PC-9 (cell line): ENCODE measurements at regions not wholly inside any gene's neighbourhood (a gene's known extent, or its start where the extent isn't known, plus 50 kb on each side); places are given as distances from the start of the nearest gene placed in this dataset.

Source experiments
- BruUV-seq: library from RNA; stranded (reverse); fragments of 400-500 nt; replicated peaks from 2 replicates; lab custom pipeline; 2021; lab: Mats Ljungman, UMichigan
- CTCF ChIA-PET: fragments of 300-600 bp; sonication (Branson Sonifier 250); formaldehyde crosslinking; loops from one replicate; lab custom pipeline; 2022; ENCODE audit warnings: antibody characterized with exemption; lab: Charles Lee
- POLR2A ChIA-PET: fragments of 300-600 bp; sonication (Branson Sonifier 250); formaldehyde crosslinking; loops from one replicate; lab custom pipeline; 2022; ENCODE audit warnings: antibody characterized with exemption; ENCODE audit not compliant: unreplicated experiment; lab: Charles Lee
- DNase-seq, 2 experiments: peaks; one replicate each; pipeline versions ENCODE4 v3.0.0 to v3.0.0-alpha.2; 2015 to 2022; ENCODE audit warnings: mixed read lengths in 1 of 2
- H2AFZ ChIP-seq: fragments of 200-600 bp; sonication (generic); 2 replicates; pipeline ENCODE4 v1.8.1; 2017; ENCODE audit warnings: antibody characterized with exemption
- H3F3A ChIP-seq: fragments of 200-600 bp; sonication (generic); 2 replicates; pipeline ENCODE4 v1.8.1; 2017; ENCODE audit warnings: antibody characterized with exemption, mild to moderate bottlenecking, low read depth; ENCODE audit not compliant: insufficient read depth
- H3K27ac ChIP-seq: fragments of 200-600 bp; sonication (generic); 2 replicates; pipeline ENCODE4 v1.6.1; 2016; ENCODE audit warnings: mixed run types
- H3K27me3 ChIP-seq: fragments of 200-600 bp; sonication (generic); 2 replicates; pipeline ENCODE4 v1.6.1; 2016; ENCODE audit warnings: low read depth, mixed run types; ENCODE audit not compliant: insufficient read depth
- H3K36me3 ChIP-seq: fragments of 200-600 bp; sonication (generic); 2 replicates; pipeline ENCODE4 v1.6.1; 2016; ENCODE audit warnings: low read depth, mixed run types
- H3K4me1 ChIP-seq: fragments of 200-600 bp; sonication (generic); replicated peaks from 2 replicates; pipeline ENCODE4 v1.6.1; 2016; ENCODE audit warnings: mixed run types; ENCODE audit not compliant: insufficient read depth
- H3K4me2 ChIP-seq: fragments of 200-600 bp; sonication (generic); 2 replicates; pipeline ENCODE4 v1.6.1; 2017; ENCODE audit warnings: mixed run types
- H3K4me3 ChIP-seq: fragments of 200-600 bp; sonication (generic); 2 replicates; pipeline ENCODE4 v1.6.1; 2016; ENCODE audit warnings: mixed run types
- H3K79me2 ChIP-seq: fragments of 200-600 bp; sonication (generic); 2 replicates; pipeline ENCODE4 v1.6.1; 2017; ENCODE audit warnings: low read depth, mixed run types
- H3K9me2 ChIP-seq: fragments of 200-600 bp; sonication (generic); 2 replicates; pipeline ENCODE4 v1.8.1; 2017; ENCODE audit warnings: mild to moderate bottlenecking; ENCODE audit not compliant: insufficient read depth
- H3K9me3 ChIP-seq: fragments of 200-600 bp; sonication (generic); 2 replicates; pipeline ENCODE4 v1.8.1; 2016; ENCODE audit warnings: low read depth; ENCODE audit not compliant: insufficient read depth
- H4K20me1 ChIP-seq: fragments of 200-600 bp; sonication (generic); 2 replicates; pipeline ENCODE4 v1.8.1; 2017; ENCODE audit not compliant: insufficient read depth
- CTCF ChIP-seq: fragments of 200-600 bp; sonication (generic); conservative IDR thresholded peaks from 2 replicates; pipeline ENCODE4 v1.6.1; 2017; ENCODE audit warnings: mixed run types, antibody characterized with exemption, mild to moderate bottlenecking, moderate library complexity
- EZH2 ChIP-seq: fragments of 200-600 bp; sonication (generic); IDR thresholded peaks from 2 replicates; pipeline ENCODE4 v1.8.0; 2017; ENCODE audit warnings: antibody characterized with exemption, low read depth
- intact Hi-C: fragments of 100-400 bp; cut with micrococcal nuclease; formaldehyde crosslinking; loops from one replicate; pipeline ENCODE4 v1.10.0; 2022; ENCODE audit not compliant: unreplicated experiment

- no peak overlapping the region for H2AFZ ChIP-seq
- TF ChIP-seq EZH2, result no peak
- no peak for TF ChIP-seq CTCF
- intact Hi-C loops, result loop anchor here (5.0 to 10.0 kb wide), 2 partner anchors 194 to 501 kb away; partner anchors contain the start of gene FNDC3A
- no peak for DNase-seq
- H3K27me3 ChIP-seq, result no peaks in the 10 kb centered on the region
- no peaks in the 10 kb centered on the region for H3K4me1 ChIP-seq
- H3K27ac ChIP-seq, result no peak overlapping the region
- H3K4me3 ChIP-seq, result no peak overlapping the region
- H3K9me2 ChIP-seq, result no peaks in the 10 kb centered on the region
- no peaks in the 10 kb centered on the region for H3K36me3 ChIP-seq
- H3K4me2 ChIP-seq, result no peak overlapping the region
- no peaks in the 10 kb centered on the region for H3K9me3 ChIP-seq
- H3F3A ChIP-seq, result no peaks in the 10 kb centered on the region
- CTCF ChIA-PET, result interaction anchor here (0.6 kb wide), 1 partner anchor 1418 kb away, joined by 5 read pairs; no protein-coding TSS in a partner anchor
- POLR2A ChIA-PET, result no interaction called here
- no peaks in the 10 kb centered on the region for H4K20me1 ChIP-seq
- BruUV-seq, result no TSS peak
- no peaks in the 10 kb centered on the region for H3K79me2 ChIP-seq
Measured at GRCh38 chr13:48783695-48784230, 130.0 kb downstream of the CYSLTR2 start.

GRCh38 chr13:48784916-48785548, 131.3 kb downstream of the CYSLTR2 start:
- no TSS peak for BruUV-seq
- Histone ChIP-seq H3K27ac (no peak overlapping the region), H3K36me3 (no peaks in the 10 kb centered on the region)

GRCh38 chr13:48790199-48790598, 136.5 kb downstream of the CYSLTR2 start:
- no peak overlapping the region for H2AFZ ChIP-seq
- DNase-seq, result no peak
- H3K27me3 ChIP-seq, result no peaks in the 10 kb centered on the region
- BruUV-seq, result no TSS peak
- no peaks in the 10 kb centered on the region for H4K20me1 ChIP-seq
- intact Hi-C loops, result no loop called here
- no peaks in the 10 kb centered on the region; the same call in 1 of the 2 replicates for H3K9me2 ChIP-seq
- H3K27ac ChIP-seq, result no peak overlapping the region
- H3K9me3 ChIP-seq, result no peaks in the 10 kb centered on the region
- CTCF ChIA-PET, result no interaction called here
- TF ChIP-seq EZH2, result no peak
- TF ChIP-seq CTCF, result no peak
- POLR2A ChIA-PET, result no interaction called here
- no peaks in the 10 kb centered on the region for H3K36me3 ChIP-seq
- H3K4me1 ChIP-seq, result no peaks in the 10 kb centered on the region
- H3F3A ChIP-seq, result no peaks in the 10 kb centered on the region
- no peaks in the 10 kb centered on the region for H3K79me2 ChIP-seq
- no peak overlapping the region for H3K4me2 ChIP-seq
- no peak overlapping the region for H3K4me3 ChIP-seq

More at GRCh38 chr13:48784916-48785548, 131.3 kb downstream of the CYSLTR2 start:
- ChIA-PET CTCF (no interaction called here), POLR2A (no interaction called here)
- TF ChIP-seq EZH2 (no peak), CTCF (no peak)
- Histone ChIP-seq H3K4me2 (no peak overlapping the region), H3K79me2 (no peaks in the 10 kb centered on the region), H3K4me1 (no peaks in the 10 kb centered on the region), H2AFZ (no peak overlapping the region), H4K20me1 (no peaks in the 10 kb centered on the region), H3K9me3 (no peaks in the 10 kb centered on the region), H3K27me3 (no peaks in the 10 kb centered on the region), H3K9me2 (no peaks in the 10 kb centered on the region), H3F3A (no peaks in the 10 kb centered on the region), H3K4me3 (no peak overlapping the region)
- intact Hi-C loops, result loop anchor here (5.0 to 10.0 kb wide), 2 partner anchors 192 to 500 kb away; partner anchors contain the start of gene FNDC3A
- no peak for DNase-seq
